Smooth muscle cell (in vitro differentiated cells): ENCODE measurements at regions not wholly inside any gene's neighbourhood (a gene's known extent, or its start where the extent isn't known, plus 50 kb on each side); places are given as distances from the start of the nearest gene placed in this dataset.

Experiments used
- DNase-seq: peaks from one replicate; lab custom pipeline; 2025; ENCODE audit not compliant: unreplicated experiment; lab: John Stamatoyannopoulos, UW
- H2AFZ ChIP-seq: fragments of 200-600 bp; sonication (generic); 2 replicates; pipeline ENCODE4 v1.6.0; 2016; ENCODE audit warnings: antibody characterized with exemption, low read depth, mild to moderate bottlenecking
- H3F3A ChIP-seq: fragments of 200-600 bp; sonication (generic); 2 replicates; pipeline ENCODE4 v1.6.0; 2017; ENCODE audit warnings: antibody characterized with exemption, low read depth
- H3K27ac ChIP-seq: fragments of 200-600 bp; sonication (generic); 2 replicates; pipeline ENCODE4 v1.5.1; 2016; ENCODE audit warnings: low read depth, mild to moderate bottlenecking
- H3K27me3 ChIP-seq: fragments of 200-600 bp; sonication (generic); 2 replicates; pipeline ENCODE4 v1.6.1; 2016; ENCODE audit warnings: low read depth, mild to moderate bottlenecking
- H3K36me3 ChIP-seq: fragments of 200-600 bp; sonication (generic); 2 replicates; pipeline ENCODE4 v1.5.1; 2016; ENCODE audit warnings: low read depth
- H3K4me1 ChIP-seq: fragments of 200-600 bp; sonication (generic); 2 replicates; pipeline ENCODE4 v1.5.1; 2016; ENCODE audit warnings: low read depth
- H3K4me2 ChIP-seq: fragments of 200-600 bp; sonication (generic); 2 replicates; pipeline ENCODE4 v1.6.0; 2016; ENCODE audit warnings: mild to moderate bottlenecking
- H3K4me3 ChIP-seq: fragments of 200-600 bp; sonication (generic); 2 replicates; pipeline ENCODE4 v1.5.1; 2016; ENCODE audit warnings: mild to moderate bottlenecking
- H3K79me2 ChIP-seq: fragments of 200-600 bp; sonication (generic); 2 replicates; pipeline ENCODE4 v1.6.0; 2016; ENCODE audit warnings: low read depth, mild to moderate bottlenecking
- H3K9ac ChIP-seq: fragments of 200-600 bp; sonication (generic); 2 replicates; pipeline ENCODE4 v1.6.0; 2016; ENCODE audit warnings: low read depth
- H3K9me3 ChIP-seq: fragments of 200-600 bp; sonication (generic); replicated peaks from 2 replicates; pipeline ENCODE4 v1.5.1; 2016; ENCODE audit warnings: low read depth
- H4K20me1 ChIP-seq: fragments of 200-600 bp; sonication (generic); 2 replicates; pipeline ENCODE4 v1.6.0; 2016; ENCODE audit warnings: low read depth
- CTCF ChIP-seq: fragments of 200-600 bp; sonication (generic); IDR thresholded peaks from 2 replicates; pipeline ENCODE4 v1.5.1; 2017; ENCODE audit warnings: borderline replicate concordance, mild to moderate bottlenecking, antibody characterized with exemption; ENCODE audit not compliant: insufficient read depth, poor library complexity, severe bottlenecking
- WGBS: methylation state at CpG from one replicate; pipeline ENCODE4 v1.1.7; 2016; ENCODE audit warnings: low lambda C conversion rate; 5-methylcytosine and 5-hydroxymethylcytosine counted together

GRCh38 chr18:52008330-52008729 is 331.7 kb upstream of the DCC start:
- Histone ChIP-seq H3F3A (no peaks in the 10 kb centered on the region), H3K9me3 (no peaks in the 10 kb centered on the region), H3K4me3 (no peak overlapping the region), H2AFZ (no peak overlapping the region), H3K79me2 (no peaks in the 10 kb centered on the region), H3K9ac (no peak overlapping the region), H3K36me3 (no peaks in the 10 kb centered on the region), H3K27ac (no peak overlapping the region), H3K4me2 (no peak overlapping the region), H3K4me1 (no peaks in the 10 kb centered on the region), H3K27me3 (peaks cover 5% of the 10 kb centered on the region), H4K20me1 (no peaks in the 10 kb centered on the region)
- no peak for TF ChIP-seq CTCF
- WGBS: 62% methylated on average over 3 of the region's 3 CpGs
- DNase-seq: no peak

GRCh38 chr18:52008736-52009135 is 331.3 kb upstream of the DCC start:
- H3F3A ChIP-seq: no peaks in the 10 kb centered on the region
- no peak for DNase-seq
- peaks cover 5% of the 10 kb centered on the region for H3K27me3 ChIP-seq
- no peak overlapping the region for H3K4me2 ChIP-seq
- H3K4me1 ChIP-seq: no peaks in the 10 kb centered on the region
- H3K4me3 ChIP-seq: no peak overlapping the region
- WGBS: 91% methylated on average over 2 of the region's 2 CpGs
- no peaks in the 10 kb centered on the region for H3K36me3 ChIP-seq
- H2AFZ ChIP-seq: no peak overlapping the region
- no peak overlapping the region for H3K27ac ChIP-seq
- no peaks in the 10 kb centered on the region for H3K79me2 ChIP-seq
- H3K9me3 ChIP-seq: no peaks in the 10 kb centered on the region
- TF ChIP-seq CTCF: no peak
- H3K9ac ChIP-seq: no peak overlapping the region
- H4K20me1 ChIP-seq: no peaks in the 10 kb centered on the region

- Histone ChIP-seq H3K4me2 (no peak overlapping the region), H3K9ac (no peak overlapping the region), H3F3A (no peaks in the 10 kb centered on the region), H3K27ac (no peak overlapping the region), H4K20me1 (no peaks in the 10 kb centered on the region), H3K4me3 (no peak overlapping the region), H3K9me3 (no peaks in the 10 kb centered on the region), H3K36me3 (no peaks in the 10 kb centered on the region), H3K79me2 (no peaks in the 10 kb centered on the region), H2AFZ (no peak overlapping the region), H3K4me1 (no peaks in the 10 kb centered on the region), H3K27me3 (peaks cover 5% of the 10 kb centered on the region)
- TF ChIP-seq CTCF: no peak
- WGBS: 88% methylated on average over 1 of the region's 1 CpG
- DNase-seq: no peak
These were observed 330.0 kb upstream of the DCC start for GRCh38 chr18:52009958-52010357.

- Histone ChIP-seq H4K20me1 (no peaks in the 10 kb centered on the region), H3K27me3 (no peaks in the 10 kb centered on the region), H2AFZ (no peak overlapping the region), H3K36me3 (no peaks in the 10 kb centered on the region), H3K4me2 (no peak overlapping the region), H3K4me3 (no peak overlapping the region), H3K4me1 (peaks cover 23% of the 10 kb centered on the region), H3F3A (no peaks in the 10 kb centered on the region), H3K9me3 (no peaks in the 10 kb centered on the region), H3K79me2 (no peaks in the 10 kb centered on the region), H3K27ac (no peak overlapping the region), H3K9ac (no peak overlapping the region)
- no peak for DNase-seq
- no peak for TF ChIP-seq CTCF
- WGBS: 82% methylated on average over 5 of the region's 5 CpGs
These were observed 293.9 kb upstream of the DCC start for GRCh38 chr18:52045946-52046675.
